Spleen (tissue), 7 donors: ENCODE measurements at regions not wholly inside any gene's neighbourhood (a gene's known extent, or its start where the extent isn't known, plus 50 kb on each side); places are given as distances from the start of the nearest gene placed in this dataset.

Experiments
- POLR2A ChIP-seq, 3 donors: fragments of 450-650 bp; IDR thresholded peaks; one replicate each; pipeline ENCODE4 v1.5.1; 2017; ENCODE audit warnings: antibody characterized with exemption in 3 of 3, mild to moderate bottlenecking in 1 of 3
- TF ChIP-seq, protein P1 (sequence below), 11 experiments: fragments of 200-600 bp in 7 of 11; fragments of 450-650 bp in 4 of 11; sonication (generic) in 4 of 11; IDR thresholded peaks in 8 of 11; conservative IDR thresholded peaks in 3 of 11; 1 replicate in 7 of 11; 2 replicates in 4 of 11; pipeline versions ENCODE4 v1.4.0 to v1.8.0; 2016 to 2021; ENCODE audit warnings: antibody characterized with exemption in 11 of 11, inconsistent platforms in 4 of 11, mild to moderate bottlenecking in 1 of 11
- donor health status: DM: no; HTN: no; CAD: no; lungs with moderate emphysema.
- donor health status: DM: no; HTN: no; CAD: no.
- donor health status: DM: no; HTN: no; CAD: no.

- TF ChIP-seq, protein P1, sequence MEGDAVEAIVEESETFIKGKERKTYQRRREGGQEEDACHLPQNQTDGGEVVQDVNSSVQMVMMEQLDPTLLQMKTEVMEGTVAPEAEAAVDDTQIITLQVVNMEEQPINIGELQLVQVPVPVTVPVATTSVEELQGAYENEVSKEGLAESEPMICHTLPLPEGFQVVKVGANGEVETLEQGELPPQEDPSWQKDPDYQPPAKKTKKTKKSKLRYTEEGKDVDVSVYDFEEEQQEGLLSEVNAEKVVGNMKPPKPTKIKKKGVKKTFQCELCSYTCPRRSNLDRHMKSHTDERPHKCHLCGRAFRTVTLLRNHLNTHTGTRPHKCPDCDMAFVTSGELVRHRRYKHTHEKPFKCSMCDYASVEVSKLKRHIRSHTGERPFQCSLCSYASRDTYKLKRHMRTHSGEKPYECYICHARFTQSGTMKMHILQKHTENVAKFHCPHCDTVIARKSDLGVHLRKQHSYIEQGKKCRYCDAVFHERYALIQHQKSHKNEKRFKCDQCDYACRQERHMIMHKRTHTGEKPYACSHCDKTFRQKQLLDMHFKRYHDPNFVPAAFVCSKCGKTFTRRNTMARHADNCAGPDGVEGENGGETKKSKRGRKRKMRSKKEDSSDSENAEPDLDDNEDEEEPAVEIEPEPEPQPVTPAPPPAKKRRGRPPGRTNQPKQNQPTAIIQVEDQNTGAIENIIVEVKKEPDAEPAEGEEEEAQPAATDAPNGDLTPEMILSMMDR (IDR thresholded peaks at IDR 0.05 in 8 of 11, conservative IDR thresholded peaks at IDR 0.05 in 3 of 11) = no peak
- TF ChIP-seq POLR2A (IDR thresholded peaks at IDR 0.05) = no peak
Measured at GRCh38 chr5:102014371-102014770, 281.7 kb downstream of the SLCO4C1 start.
